ENCODE measurements at regions not wholly inside any gene's neighbourhood (a gene's known extent, or its start where the extent isn't known, plus 50 kb on each side); places are given as distances from the start of the nearest gene placed in this dataset.

- TF ChIP-seq CTCF (IDR thresholded peaks at IDR 0.05): no peak
- no peak for TF ChIP-seq POLR2AphosphoS5 (IDR thresholded peaks at IDR 0.05)
- TF ChIP-seq POLR2A (IDR thresholded peaks at IDR 0.05): no peak
- no peak for TF ChIP-seq EP300 (IDR thresholded peaks at IDR 0.05; ENCODE audit: low read depth)
- 58 to 62% methylated on average over 1 of the region's 1 CpG for WGBS, 2 donors (ENCODE audit: low coverage in 1 of 2)
- intact Hi-C loops (cut with DNase I; ENCODE audit: low total_unique reads) (no loop called here), in situ Hi-C loops (cut with MboI; ENCODE audit: low pct_ligation_motif_present in 1 of 4, low pct_unique_long_range_greater_than_20kb in 1 of 4, low sequenced_read_pairs in 3 of 4) (no loop called here)
- Histone ChIP-seq H3K36me3 (no peaks in the 10 kb centered on the region), H3K27ac (no peak overlapping the region), H3K4me1 (no peaks in the 10 kb centered on the region), H3K9me3 (no peaks in the 10 kb centered on the region), H3K27me3 (no peaks in the 10 kb centered on the region), H3K4me3 (no peak overlapping the region)
- no peak for DNase-seq
Observed at GRCh38 chr1:83011265-83011664, 987.7 kb downstream of the TTLL7 start.

GRCh38 chr1:83006271-83006670 is 992.7 kb downstream of the TTLL7 start:
- no peaks in the 10 kb centered on the region for H3K4me1 ChIP-seq
- TF ChIP-seq POLR2A (IDR thresholded peaks at IDR 0.05): no peak
- no peak for TF ChIP-seq CTCF (IDR thresholded peaks at IDR 0.05)
- no peak for TF ChIP-seq EP300 (IDR thresholded peaks at IDR 0.05; ENCODE audit: low read depth)
- TF ChIP-seq POLR2AphosphoS5 (IDR thresholded peaks at IDR 0.05): no peak
- intact Hi-C loops (cut with DNase I; ENCODE audit: low total_unique reads) (no loop called here), in situ Hi-C loops (cut with MboI; ENCODE audit: low pct_ligation_motif_present in 1 of 4, low pct_unique_long_range_greater_than_20kb in 1 of 4, low sequenced_read_pairs in 3 of 4) (no loop called here)
- no peak overlapping the region for H3K27ac ChIP-seq
- 92 to 95% methylated on average over 3 of the region's 3 CpGs for WGBS, 2 donors (ENCODE audit: low coverage in 1 of 2)
- no peaks in the 10 kb centered on the region for H3K36me3 ChIP-seq
- H3K27me3 ChIP-seq: no peaks in the 10 kb centered on the region
- H3K9me3 ChIP-seq: no peaks in the 10 kb centered on the region
- H3K4me3 ChIP-seq: no peak overlapping the region
- DNase-seq: no peak

- H3K36me3 ChIP-seq: no peaks in the 10 kb centered on the region
- 81 to 82% methylated on average over 4 of the region's 4 CpGs for WGBS, 2 donors (ENCODE audit: low coverage in 1 of 2)
Observed at GRCh38 chr1:83000286-83000685, 998.6 kb downstream of the TTLL7 start.

GRCh38 chr1:82995951-82996350 is 1003.0 kb downstream of the TTLL7 start:
- DNase-seq: no peak
- H3K4me3 ChIP-seq: no peak overlapping the region
- in situ Hi-C loops (cut with MboI; ENCODE audit: low pct_ligation_motif_present in 1 of 4, low pct_unique_long_range_greater_than_20kb in 1 of 4, low sequenced_read_pairs in 3 of 4) (no loop called here), intact Hi-C loops (cut with DNase I; ENCODE audit: low total_unique reads) (no loop called here)
- no peaks in the 10 kb centered on the region for H3K4me1 ChIP-seq
- H3K36me3 ChIP-seq: no peaks in the 10 kb centered on the region
- no peak overlapping the region for H3K27ac ChIP-seq
- 59 to 79% methylated on average over 2 of the region's 2 CpGs for WGBS, 2 donors (ENCODE audit: low coverage in 1 of 2)
- no peaks in the 10 kb centered on the region for H3K27me3 ChIP-seq
- TF ChIP-seq CTCF (IDR thresholded peaks at IDR 0.05) (no peak), POLR2A (IDR thresholded peaks at IDR 0.05) (no peak), POLR2AphosphoS5 (IDR thresholded peaks at IDR 0.05) (no peak), EP300 (IDR thresholded peaks at IDR 0.05; ENCODE audit: low read depth) (no peak)
- no peaks in the 10 kb centered on the region for H3K9me3 ChIP-seq

More at GRCh38 chr1:83000286-83000685, 998.6 kb downstream of the TTLL7 start:
- Histone ChIP-seq H3K27ac (no peak overlapping the region), H3K4me1 (no peaks in the 10 kb centered on the region), H3K27me3 (no peaks in the 10 kb centered on the region), H3K9me3 (no peaks in the 10 kb centered on the region), H3K4me3 (no peak overlapping the region)
- in situ Hi-C loops (cut with MboI; ENCODE audit: low pct_ligation_motif_present in 1 of 4, low pct_unique_long_range_greater_than_20kb in 1 of 4, low sequenced_read_pairs in 3 of 4) (no loop called here), intact Hi-C loops (cut with DNase I; ENCODE audit: low total_unique reads) (no loop called here)
- DNase-seq: no peak
- TF ChIP-seq POLR2AphosphoS5 (IDR thresholded peaks at IDR 0.05) (no peak), EP300 (IDR thresholded peaks at IDR 0.05; ENCODE audit: low read depth) (no peak), CTCF (IDR thresholded peaks at IDR 0.05) (no peak), POLR2A (IDR thresholded peaks at IDR 0.05) (no peak)
